ENCODE measurements at regions not wholly inside any gene's neighbourhood (a gene's known extent, or its start where the extent isn't known, plus 50 kb on each side); places are given as distances from the start of the nearest gene placed in this dataset.
A peak's percentile ranks its signal among the peaks of the same experiment; 100 is the strongest.

- Histone ChIP-seq H3K27ac (no peak overlapping the region), H3K27me3 (no peaks in the 10 kb centered on the region), H3K4me3 (no peak overlapping the region), H3K36me3 (replicated peaks in 1 of 2; ENCODE audit: insufficient read depth in 1 of 2, low read depth in 2 of 2) (no peaks in the 10 kb centered on the region), H3K9me3 (no peaks in the 10 kb centered on the region), H3K4me1 (peaks cover 11% of the 10 kb centered on the region)
- intact Hi-C loops (cut with DNase I): no loop called here
- 80 to 96% methylated on average over 2 of the region's 2 CpGs for WGBS, 2 donors
- no peak for TF ChIP-seq CTCF (IDR thresholded peaks at IDR 0.05)
- TF ChIP-seq POLR2A (IDR thresholded peaks at IDR 0.05): no peak
- ATAC-seq (no peak), DNase-seq (no peak)
Measured at GRCh38 chr15:69838994-69839393, 258.7 kb downstream of the TLE3 start.

DNA sequence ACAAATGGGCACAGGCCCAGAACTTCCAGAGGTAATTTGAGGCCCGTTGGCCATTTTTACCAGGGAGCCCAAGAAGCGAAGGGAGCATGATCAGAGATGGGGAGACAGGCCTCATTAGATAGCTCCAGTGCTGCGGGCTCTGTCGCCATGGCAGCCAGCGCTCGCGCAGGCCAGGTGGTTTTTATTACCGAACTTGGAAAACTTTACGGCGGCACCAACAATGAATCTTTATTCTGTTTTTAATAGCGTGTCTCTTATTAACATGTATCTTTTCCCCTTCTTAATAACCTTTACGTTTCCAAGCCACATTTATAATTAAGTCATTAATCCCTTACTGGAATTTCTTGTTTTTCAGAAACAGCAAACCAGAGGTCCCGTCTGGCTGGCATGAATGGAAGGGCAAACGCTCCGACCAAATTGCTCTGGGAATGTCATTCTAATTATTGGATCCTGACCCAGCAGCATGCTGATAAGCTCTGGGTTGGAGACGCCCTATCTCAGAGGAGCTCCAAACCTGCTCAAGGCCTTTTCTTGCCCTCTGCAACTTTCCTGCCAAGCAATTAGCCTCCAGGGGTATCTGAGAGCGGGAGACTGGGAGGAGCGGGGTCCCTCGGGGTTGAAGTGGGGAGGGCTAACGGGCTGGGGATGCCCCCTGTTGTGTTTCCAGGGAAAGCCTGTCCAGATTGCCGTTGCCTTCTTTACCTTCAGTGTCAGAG, 256.4 kb downstream of the TLE3 start:
- DNase-seq (peak in 1 of 4 donors; percentile 23), ATAC-seq (peak; percentile 61)
- intact Hi-C loops (cut with DNase I): no loop called here
- WGBS, 2 donors: 57 to 60% methylated on average over 21 of the region's 21 CpGs
- Histone ChIP-seq H3K4me3 (no peak overlapping the region), H3K9me3 (no peaks in the 10 kb centered on the region), H3K27me3 (no peaks in the 10 kb centered on the region), H3K27ac (peak overlapping the region in 1 of 4 donors; percentile 41), H3K36me3 (replicated peaks in 1 of 2; ENCODE audit: insufficient read depth in 1 of 2, low read depth in 2 of 2) (no peaks in the 10 kb centered on the region), H3K4me1 (peaks cover 11% of the 10 kb centered on the region)
- TF ChIP-seq POLR2A (IDR thresholded peaks at IDR 0.05): no peak
- no peak for TF ChIP-seq CTCF (IDR thresholded peaks at IDR 0.05)

- DNase-seq (no peak), ATAC-seq (no peak)
- Histone ChIP-seq H3K4me3 (no peak overlapping the region), H3K27me3 (no peaks in the 10 kb centered on the region), H3K9me3 (no peaks in the 10 kb centered on the region), H3K27ac (no peak overlapping the region), H3K4me1 (peaks cover 11% of the 10 kb centered on the region), H3K36me3 (replicated peaks in 1 of 2; ENCODE audit: insufficient read depth in 1 of 2, low read depth in 2 of 2) (no peaks in the 10 kb centered on the region)
- WGBS, 2 donors: 80 to 96% methylated on average over 5 of the region's 5 CpGs
- intact Hi-C loops (cut with DNase I): no loop called here
- TF ChIP-seq POLR2A (IDR thresholded peaks at IDR 0.05) (no peak), CTCF (IDR thresholded peaks at IDR 0.05) (no peak)
Measured at GRCh38 chr15:69842851-69843250, 254.9 kb downstream of the TLE3 start.

DNA sequence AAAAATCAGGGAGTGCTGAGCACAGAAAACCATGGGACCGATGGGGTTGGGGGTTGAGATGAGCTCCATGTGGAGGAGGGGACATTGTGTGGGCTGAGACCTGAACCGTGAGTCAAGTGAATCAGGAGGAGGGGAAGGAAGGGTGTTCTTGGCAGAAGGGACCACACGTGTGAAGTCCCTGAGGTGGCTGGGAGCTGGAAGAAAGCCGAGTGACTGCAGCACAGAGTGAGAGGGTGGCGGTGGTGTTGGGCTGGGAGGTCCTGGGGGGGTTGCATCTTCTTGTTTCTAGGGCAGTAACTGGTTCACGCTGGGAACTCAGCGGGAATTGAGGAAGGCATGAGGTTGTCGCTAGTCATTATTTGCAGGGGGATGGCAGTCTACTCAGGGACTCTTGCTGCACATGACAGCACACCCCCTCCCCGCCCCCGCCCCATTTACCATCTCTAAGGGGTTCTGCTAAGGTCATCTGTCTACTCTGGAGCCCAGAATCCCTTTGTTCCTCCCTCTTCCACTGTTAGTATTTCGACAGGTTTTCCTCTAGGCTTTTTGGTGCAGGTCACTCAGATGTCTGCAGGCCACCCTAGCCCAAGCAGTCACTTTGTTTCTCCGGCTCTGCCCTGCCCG, 254.3 kb downstream of the TLE3 start:
- no peaks in the 10 kb centered on the region for H3K36me3 ChIP-seq (replicated peaks in 1 of 2; ENCODE audit: insufficient read depth in 1 of 2, low read depth in 2 of 2)
- H3K27me3 ChIP-seq: no peaks in the 10 kb centered on the region
- H3K27ac ChIP-seq: no peak overlapping the region
- intact Hi-C loops (cut with DNase I): no loop called here
- no peak for ATAC-seq
- H3K4me3 ChIP-seq: no peak overlapping the region
- WGBS, 2 donors: 66 to 69% methylated on average over 13 of the region's 13 CpGs
- no peak for DNase-seq
- no peaks in the 10 kb centered on the region for H3K9me3 ChIP-seq
- peaks cover 11% of the 10 kb centered on the region for H3K4me1 ChIP-seq
- no peak for TF ChIP-seq CTCF (IDR thresholded peaks at IDR 0.05)
- no peak for TF ChIP-seq POLR2A (IDR thresholded peaks at IDR 0.05)

DNA sequence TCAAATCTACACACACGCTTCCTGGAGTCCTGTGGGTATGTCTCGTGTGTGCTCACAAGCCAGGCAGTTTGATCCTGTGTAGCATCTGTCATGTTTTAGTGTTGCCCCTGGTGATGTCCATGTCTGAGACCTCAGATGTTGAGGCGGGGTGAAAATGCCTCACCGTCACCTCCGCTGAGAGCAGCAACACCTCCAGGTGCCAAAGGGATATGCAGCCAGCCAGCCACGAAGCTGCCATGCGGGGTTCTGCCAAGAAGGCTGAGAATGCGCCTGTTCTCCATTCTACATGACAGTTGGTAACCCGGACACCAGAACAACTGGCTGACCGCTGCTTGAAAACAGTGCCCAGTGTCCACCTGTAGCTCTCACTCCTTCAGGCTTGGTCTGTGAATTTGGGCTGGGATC, 253.8 kb downstream of the TLE3 start:
- ATAC-seq: no peak
- 65 to 70% methylated on average over 8 to 10 of the region's 10 CpGs for WGBS, 2 donors
- Histone ChIP-seq H3K36me3 (replicated peaks in 1 of 2; ENCODE audit: insufficient read depth in 1 of 2, low read depth in 2 of 2) (no peaks in the 10 kb centered on the region), H3K27ac (no peak overlapping the region), H3K27me3 (no peaks in the 10 kb centered on the region), H3K4me3 (no peak overlapping the region), H3K9me3 (no peaks in the 10 kb centered on the region), H3K4me1 (peaks cover 11% of the 10 kb centered on the region)
- intact Hi-C loops (cut with DNase I): no loop called here
- no peak for DNase-seq
- TF ChIP-seq POLR2A (IDR thresholded peaks at IDR 0.05) (no peak), CTCF (IDR thresholded peaks at IDR 0.05) (no peak)
